Endothelial cell of umbilical vein (primary cell): ENCODE measurements at regions not wholly inside any gene's neighbourhood (a gene's known extent, or its start where the extent isn't known, plus 50 kb on each side); places are given as distances from the start of the nearest gene placed in this dataset.

Experiments
- BruUV-seq: library from RNA; stranded (reverse); fragments of 400-500 nt; replicated peaks from 2 replicates; lab custom pipeline; 2021; lab: Mats Ljungman, UMichigan
- CTCF ChIA-PET: fragments of 300-600, 350-600 bp; sonication (Branson Sonifier 250); formaldehyde crosslinking; loops from one replicate; lab custom pipeline; 2021; ENCODE audit warnings: antibody characterized with exemption, inconsistent platforms; lab: Charles Lee
- POLR2A ChIA-PET: fragments of 300-600, 350-600 bp; sonication (Branson Sonifier 250); formaldehyde crosslinking; loops from one replicate; lab custom pipeline; 2021; ENCODE audit warnings: antibody characterized with exemption, inconsistent platforms; lab: Charles Lee
- DNase-seq: peaks from one replicate; pipeline ENCODE4 v3.0.0-alpha.2; 2011; ENCODE audit warnings: low read depth, low spot score
- FAIRE-seq: peaks from 2 replicates; lab custom pipeline; 2011; peaks lifted over from hg19 to GRCh38; lab: Jason Lieb, UNC
- H2AFZ ChIP-seq: 2 replicates; pipeline ENCODE4 v1.6.0; 2012; ENCODE audit warnings: low read depth, low read length, control low read depth, inconsistent platforms
- H3K27ac ChIP-seq: 2 replicates; pipeline ENCODE4 v1.5.1; 2011; ENCODE audit warnings: low read depth, mild to moderate bottlenecking, control low read depth, low read length, moderate library complexity; ENCODE audit not compliant: insufficient read depth
- H3K27me3 ChIP-seq, 2 experiments: 2 replicates each; pipeline versions ENCODE4 v1.6.0 to v1.6.1; 2011; ENCODE audit warnings: low read length in 2 of 2, mixed read lengths in 1 of 2; ENCODE audit not compliant: control insufficient read depth in 2 of 2, insufficient read depth in 2 of 2
- H3K36me3 ChIP-seq, 2 experiments: 2 replicates in 1 of 2; 3 replicates in 1 of 2; pipeline ENCODE4 v1.5.1; 2011; ENCODE audit warnings: low read length in 2 of 2, mild to moderate bottlenecking in 1 of 2, moderate library complexity in 1 of 2; ENCODE audit not compliant: control insufficient read depth in 2 of 2, insufficient read depth in 2 of 2; ENCODE audit errors: extremely low read depth in 1 of 2
- H3K4me1 ChIP-seq: 3 replicates; pipeline ENCODE4 v1.5.1; 2011; ENCODE audit warnings: mild to moderate bottlenecking, low read length; ENCODE audit not compliant: control insufficient read depth, insufficient read depth; ENCODE audit errors: extremely low read depth
- H3K4me2 ChIP-seq: 2 replicates; pipeline ENCODE4 v1.6.1; 2011; ENCODE audit warnings: low read length, control low read depth, mixed read lengths; ENCODE audit not compliant: insufficient read depth
- H3K4me3 ChIP-seq, 3 experiments: fragments of 200-600 bp in 1 of 3; sonication (generic), shearing (Covaris generic) in 1 of 3; replicated peaks in 1 of 3; 2 replicates each; pipeline ENCODE4 v1.5.1; 2011 to 2016; ENCODE audit warnings: control low read depth in 3 of 3, low read length in 3 of 3, mild to moderate bottlenecking in 2 of 3, inconsistent platforms in 1 of 3, low read depth in 1 of 3, moderate library complexity in 1 of 3; ENCODE audit not compliant: insufficient read depth in 1 of 3
- H3K79me2 ChIP-seq: 2 replicates; pipeline ENCODE4 v1.6.0; 2012; ENCODE audit warnings: low read length, inconsistent platforms; ENCODE audit not compliant: control insufficient read depth, insufficient read depth
- H3K9ac ChIP-seq: replicated peaks from 2 replicates; pipeline ENCODE3; 2011; ENCODE audit warnings: low read length, control low read depth; ENCODE audit not compliant: insufficient read depth; ENCODE audit errors: extremely low read depth
- H3K9me1 ChIP-seq: replicated peaks from 3 replicates; pipeline ENCODE4 v1.6.0; 2011; ENCODE audit warnings: mild to moderate bottlenecking, low read length; ENCODE audit not compliant: control insufficient read depth, insufficient read depth; ENCODE audit errors: extremely low read depth
- H3K9me3 ChIP-seq: replicated peaks from 2 replicates; pipeline ENCODE4 v1.5.1; 2012; ENCODE audit warnings: low read length, inconsistent platforms; ENCODE audit not compliant: control insufficient read depth, insufficient read depth
- H4K20me1 ChIP-seq: replicated peaks from 2 replicates; pipeline ENCODE3; 2011; ENCODE audit warnings: mild to moderate bottlenecking, low read length; ENCODE audit not compliant: control insufficient read depth, insufficient read depth; ENCODE audit errors: extremely low read depth
- CTCF ChIP-seq, 2 donors: IDR thresholded peaks; 1 replicate in 1 of 2; 2 replicates in 1 of 2; pipeline ENCODE4 v1.5.1; 2011; ENCODE audit warnings: low read length in 2 of 2, mild to moderate bottlenecking in 2 of 2, moderate library complexity in 2 of 2, control low read depth in 1 of 2, inconsistent platforms in 1 of 2, low read depth in 1 of 2; ENCODE audit not compliant: insufficient read depth in 1 of 2; ENCODE audit errors: extremely low read depth in 1 of 2
- EZH2 ChIP-seq: IDR thresholded peaks from 2 replicates; pipeline ENCODE4 v1.6.1; 2012; ENCODE audit warnings: borderline replicate concordance, low read depth, mild to moderate bottlenecking, moderate library complexity, low read length, inconsistent platforms; ENCODE audit not compliant: severe bottlenecking
- FOS ChIP-seq: IDR thresholded peaks from 2 replicates; pipeline ENCODE4 v1.6.1; 2011; ENCODE audit warnings: mild to moderate bottlenecking, low read length, moderate library complexity, borderline replicate concordance; ENCODE audit not compliant: insufficient read depth
- GATA2 ChIP-seq: IDR thresholded peaks from 2 replicates; pipeline ENCODE4 v1.7.0; 2011; ENCODE audit warnings: low read depth, mild to moderate bottlenecking, moderate library complexity, mixed read lengths, low read length; ENCODE audit not compliant: insufficient read length, insufficient read depth
- JUN ChIP-seq: IDR thresholded peaks from 2 replicates; pipeline ENCODE4 v1.6.1; 2011; ENCODE audit warnings: borderline replicate concordance, low read depth; ENCODE audit not compliant: insufficient read length, insufficient read depth
- MAX ChIP-seq: IDR thresholded peaks from 2 replicates; pipeline ENCODE4 v1.6.1; 2011; ENCODE audit not compliant: insufficient read depth, insufficient read length
- MYC ChIP-seq: IDR thresholded peaks from one replicate; pipeline ENCODE4 v1.6.1; 2011; ENCODE audit warnings: mild to moderate bottlenecking, low read depth, low read length
- POLR2A ChIP-seq: IDR thresholded peaks from 2 replicates; pipeline ENCODE4 v1.6.1; 2012; ENCODE audit warnings: low read depth, mild to moderate bottlenecking, control low read depth, low read length
- POLR2AphosphoS5 ChIP-seq: IDR thresholded peaks from 2 replicates; pipeline ENCODE4 v1.6.1; 2012; ENCODE audit warnings: low read depth, mild to moderate bottlenecking, control low read depth, low read length, moderate library complexity; ENCODE audit not compliant: insufficient read depth
- dilution Hi-C: fragments of 300-500 bp; cut with MboI; formaldehyde crosslinking; loops from one replicate; pipeline ENCODE4 v1.15.0; 2019; ENCODE audit warnings: low sequenced_read_pairs; ENCODE audit not compliant: extremely low pct_ligation_motif_present
- intact Hi-C: fragments of 100-400 bp; cut with micrococcal nuclease; formaldehyde crosslinking; loops from one replicate; pipeline ENCODE4 v1.10.0; 2022

- no peaks in the 10 kb centered on the region for H3K9me3 ChIP-seq
- no peak overlapping the region for H3K27ac ChIP-seq
- TF ChIP-seq CTCF (IDR thresholded peaks at IDR 0.05; ENCODE audit: extremely low read depth in 1 of 2, insufficient read depth in 1 of 2, low read depth in 1 of 2, low read length in 2 of 2) (no peak), EZH2 (no peak)
- POLR2A ChIA-PET = no interaction called here
- BruUV-seq = no TSS peak
- intact Hi-C loops = no loop called here
- no peaks in the 10 kb centered on the region for H3K9me1 ChIP-seq
- dilution Hi-C loops = no loop called here
- H4K20me1 ChIP-seq = no peaks in the 10 kb centered on the region
- no peak overlapping the region for H3K4me3 ChIP-seq
- H3K27me3 ChIP-seq = no peaks in the 10 kb centered on the region
- no peaks in the 10 kb centered on the region for H3K79me2 ChIP-seq
- DNase-seq (no peak), FAIRE-seq (no peak)
- H3K4me1 ChIP-seq = no peaks in the 10 kb centered on the region
- no peaks in the 10 kb centered on the region for H3K36me3 ChIP-seq
- H3K9ac ChIP-seq = no peak overlapping the region
- no peak overlapping the region for H3K4me2 ChIP-seq
- no peak overlapping the region for H2AFZ ChIP-seq
- CTCF ChIA-PET = no interaction called here
Measured at GRCh38 chr7:10537764-10538163, 435.9 kb upstream of the PHF14 start.

DNA sequence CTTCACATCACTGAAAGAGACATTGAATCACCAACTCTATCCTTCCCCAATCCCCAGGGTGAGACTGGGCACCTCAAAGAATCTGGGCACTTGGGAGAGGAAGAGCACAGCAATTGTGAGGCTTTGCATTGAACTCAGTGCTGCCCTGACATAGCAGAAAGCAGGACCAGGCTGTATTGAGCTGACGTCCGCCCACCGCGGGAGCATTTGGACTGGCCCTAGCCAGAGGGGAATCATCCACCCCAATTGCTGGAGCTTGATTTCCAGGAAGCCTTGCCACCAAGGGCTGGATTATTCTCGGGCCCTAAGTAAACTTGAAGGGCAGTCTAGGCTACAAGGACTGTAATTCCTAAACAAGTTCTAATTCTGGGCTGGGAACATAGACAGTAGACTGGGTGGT is 416.3 kb upstream of the PHF14 start:
- intact Hi-C loops = no loop called here
- FAIRE-seq (no peak), DNase-seq (no peak)
- H3K4me2 ChIP-seq = no peak overlapping the region
- no peaks in the 10 kb centered on the region for H3K36me3 ChIP-seq
- no TSS peak for BruUV-seq
- H3K9me1 ChIP-seq = no peaks in the 10 kb centered on the region
- H3K4me3 ChIP-seq = no peak overlapping the region
- H3K79me2 ChIP-seq = no peaks in the 10 kb centered on the region
- dilution Hi-C loops = no loop called here
- no peaks in the 10 kb centered on the region for H3K27me3 ChIP-seq
- H4K20me1 ChIP-seq = no peaks in the 10 kb centered on the region
- ChIA-PET CTCF (no interaction called here), POLR2A (no interaction called here)
- no peak overlapping the region for H2AFZ ChIP-seq
- H3K27ac ChIP-seq = no peak overlapping the region
- no peak overlapping the region for H3K9ac ChIP-seq
- H3K4me1 ChIP-seq = no peaks in the 10 kb centered on the region
- no peaks in the 10 kb centered on the region for H3K9me3 ChIP-seq
- TF ChIP-seq FOS = no peak
- no peak for TF ChIP-seq POLR2A
- no peak for TF ChIP-seq MYC
- TF ChIP-seq CTCF (IDR thresholded peaks at IDR 0.05; ENCODE audit: extremely low read depth in 1 of 2, insufficient read depth in 1 of 2, low read depth in 1 of 2, low read length in 2 of 2) = no peak
- TF ChIP-seq JUN = no peak
- no peak for TF ChIP-seq POLR2AphosphoS5
- TF ChIP-seq MAX = no peak
- TF ChIP-seq EZH2 = no peak
- no peak for TF ChIP-seq GATA2
